ENCODE measurements at regions not wholly inside any gene's neighbourhood (a gene's known extent, or its start where the extent isn't known, plus 50 kb on each side); places are given as distances from the start of the nearest gene placed in this dataset.
"Not testable (repeated sequence)": the region's sequence is repeated elsewhere in the genome, so short reads cannot be mapped to it uniquely, and the experiment has no call there.

GRCh38 chr4:103499094-103499493 is 220.7 kb downstream of the TACR3 start:
- no peaks in the 10 kb centered on the region for H3K27me3 ChIP-seq (ENCODE audit: insufficient read depth, low read length)
- H3K9ac ChIP-seq (ENCODE audit: low read depth, low read length), result no peak overlapping the region
- H3K27ac ChIP-seq (ENCODE audit: low read depth, low read length), result no peak overlapping the region
- H3K36me3 ChIP-seq (ENCODE audit: insufficient read depth, low read length), result no peaks in the 10 kb centered on the region
- WGBS, result 100% methylated on average over 2 of the region's 2 CpGs
- H3K4me3 ChIP-seq (ENCODE audit: low read length), result no peak overlapping the region
- H3K9me3 ChIP-seq (ENCODE audit: insufficient read depth, low read depth, low read length), result no peaks in the 10 kb centered on the region
- H3K4me1 ChIP-seq (ENCODE audit: insufficient read depth, low read length), result no peaks in the 10 kb centered on the region

GRCh38 chr4:103498161-103499070 is 221.4 kb downstream of the TACR3 start:
- no peaks in the 10 kb centered on the region for H3K4me1 ChIP-seq (ENCODE audit: insufficient read depth, low read length)
- no peaks in the 10 kb centered on the region for H3K36me3 ChIP-seq (ENCODE audit: insufficient read depth, low read length)
- H3K9ac ChIP-seq (ENCODE audit: low read depth, low read length), result no peak overlapping the region
- H3K27me3 ChIP-seq (ENCODE audit: insufficient read depth, low read length), result no peaks in the 10 kb centered on the region
- no peak overlapping the region for H3K4me3 ChIP-seq (ENCODE audit: low read length)
- no peak overlapping the region for H3K27ac ChIP-seq (ENCODE audit: low read depth, low read length)
- 86% methylated on average over 8 of the region's 8 CpGs for WGBS
- no peaks in the 10 kb centered on the region for H3K9me3 ChIP-seq (ENCODE audit: insufficient read depth, low read depth, low read length)

GRCh38 chr4:103497692-103498091 is 222.1 kb downstream of the TACR3 start:
- Histone ChIP-seq H3K4me3 (ENCODE audit: low read length) (no peak overlapping the region), H3K9ac (ENCODE audit: low read depth, low read length) (no peak overlapping the region), H3K27me3 (ENCODE audit: insufficient read depth, low read length) (no peaks in the 10 kb centered on the region), H3K4me1 (ENCODE audit: insufficient read depth, low read length) (no peaks in the 10 kb centered on the region), H3K36me3 (ENCODE audit: insufficient read depth, low read length) (no peaks in the 10 kb centered on the region), H3K27ac (ENCODE audit: low read depth, low read length) (no peak overlapping the region), H3K9me3 (ENCODE audit: insufficient read depth, low read depth, low read length) (no peaks in the 10 kb centered on the region)
- WGBS, result 100% methylated on average over 1 of the region's 1 CpG

GRCh38 chr4:103496800-103497199 is 223.0 kb downstream of the TACR3 start:
- H3K4me1 ChIP-seq (ENCODE audit: insufficient read depth, low read length), result no peaks in the 10 kb centered on the region
- H3K27me3 ChIP-seq (ENCODE audit: insufficient read depth, low read length), result no peaks in the 10 kb centered on the region
- no peak overlapping the region for H3K4me3 ChIP-seq (ENCODE audit: low read length)
- H3K9ac ChIP-seq (ENCODE audit: low read depth, low read length), result no peak overlapping the region
- no peaks in the 10 kb centered on the region for H3K36me3 ChIP-seq (ENCODE audit: insufficient read depth, low read length)
- no peaks in the 10 kb centered on the region for H3K9me3 ChIP-seq (ENCODE audit: insufficient read depth, low read depth, low read length)
- WGBS, result 96% methylated on average over 5 of the region's 5 CpGs
- H3K27ac ChIP-seq (ENCODE audit: low read depth, low read length), result no peak overlapping the region

GRCh38 chr4:103493450-103494159 is 226.2 kb downstream of the TACR3 start:
- WGBS, result 94% methylated on average over 4 of the region's 4 CpGs
- Histone ChIP-seq H3K4me3 (ENCODE audit: low read length) (no peak overlapping the region), H3K27me3 (ENCODE audit: insufficient read depth, low read length) (no peaks in the 10 kb centered on the region), H3K9ac (ENCODE audit: low read depth, low read length) (no peak overlapping the region), H3K27ac (ENCODE audit: low read depth, low read length) (no peak overlapping the region), H3K9me3 (ENCODE audit: insufficient read depth, low read depth, low read length) (no peaks in the 10 kb centered on the region), H3K36me3 (ENCODE audit: insufficient read depth, low read length) (no peaks in the 10 kb centered on the region), H3K4me1 (ENCODE audit: insufficient read depth, low read length) (no peaks in the 10 kb centered on the region)

GRCh38 chr4:103485296-103485695 is 234.5 kb downstream of the TACR3 start:
- 91% methylated on average over 4 of the region's 4 CpGs for WGBS
- not testable (repeated sequence) for H3K9ac ChIP-seq (ENCODE audit: low read depth, low read length); H3K4me3 ChIP-seq (ENCODE audit: low read length); H3K4me1 ChIP-seq (ENCODE audit: insufficient read depth, low read length); H3K36me3 ChIP-seq (ENCODE audit: insufficient read depth, low read length); H3K27ac ChIP-seq (ENCODE audit: low read depth, low read length); H3K27me3 ChIP-seq (ENCODE audit: insufficient read depth, low read length); H3K9me3 ChIP-seq (ENCODE audit: insufficient read depth, low read depth, low read length)

GRCh38 chr4:103484521-103484920 is 235.3 kb downstream of the TACR3 start:
- H3K4me1 ChIP-seq (ENCODE audit: insufficient read depth, low read length), result no peaks in the 10 kb centered on the region
- H3K36me3 ChIP-seq (ENCODE audit: insufficient read depth, low read length), result no peaks in the 10 kb centered on the region
- H3K4me3 ChIP-seq (ENCODE audit: low read length), result no peak overlapping the region
- no peak overlapping the region for H3K9ac ChIP-seq (ENCODE audit: low read depth, low read length)
- H3K27me3 ChIP-seq (ENCODE audit: insufficient read depth, low read length), result no peaks in the 10 kb centered on the region
- no peak overlapping the region for H3K27ac ChIP-seq (ENCODE audit: low read depth, low read length)
- 95% methylated on average over 3 of the region's 3 CpGs for WGBS
- H3K9me3 ChIP-seq (ENCODE audit: insufficient read depth, low read depth, low read length), result no peaks in the 10 kb centered on the region

GRCh38 chr4:103482893-103483292 is 236.9 kb downstream of the TACR3 start:
- H3K36me3 ChIP-seq (ENCODE audit: insufficient read depth, low read length), result no peaks in the 10 kb centered on the region
- H3K9ac ChIP-seq (ENCODE audit: low read depth, low read length), result no peak overlapping the region
- 96% methylated on average over 2 of the region's 2 CpGs for WGBS
- no peak overlapping the region for H3K4me3 ChIP-seq (ENCODE audit: low read length)
- no peak overlapping the region for H3K27ac ChIP-seq (ENCODE audit: low read depth, low read length)
- H3K4me1 ChIP-seq (ENCODE audit: insufficient read depth, low read length), result peaks cover 6% of the 10 kb centered on the region
- H3K27me3 ChIP-seq (ENCODE audit: insufficient read depth, low read length), result no peaks in the 10 kb centered on the region
- no peaks in the 10 kb centered on the region for H3K9me3 ChIP-seq (ENCODE audit: insufficient read depth, low read depth, low read length)

- peaks cover 11% of the 10 kb centered on the region for H3K4me1 ChIP-seq (ENCODE audit: insufficient read depth, low read length)
- H3K4me3 ChIP-seq (ENCODE audit: low read length), result no peak overlapping the region
- no peak overlapping the region for H3K27ac ChIP-seq (ENCODE audit: low read depth, low read length)
Measured at GRCh38 chr4:103482471-103482870, 237.3 kb downstream of the TACR3 start.

GRCh38 chr4:103478734-103479133 is 241.1 kb downstream of the TACR3 start:
- WGBS, result 75% methylated on average over 1 of the region's 1 CpG
- H3K27ac ChIP-seq (ENCODE audit: low read depth, low read length), result no peak overlapping the region
- H3K9me3 ChIP-seq (ENCODE audit: insufficient read depth, low read depth, low read length), result no peaks in the 10 kb centered on the region
- no peaks in the 10 kb centered on the region for H3K27me3 ChIP-seq (ENCODE audit: insufficient read depth, low read length)
- no peak overlapping the region for H3K4me3 ChIP-seq (ENCODE audit: low read length)
- H3K36me3 ChIP-seq (ENCODE audit: insufficient read depth, low read length), result no peaks in the 10 kb centered on the region
- peaks cover 12% of the 10 kb centered on the region for H3K4me1 ChIP-seq (ENCODE audit: insufficient read depth, low read length)
- no peak overlapping the region for H3K9ac ChIP-seq (ENCODE audit: low read depth, low read length)

More at GRCh38 chr4:103482471-103482870, 237.3 kb downstream of the TACR3 start:
- no peak overlapping the region for H3K9ac ChIP-seq (ENCODE audit: low read depth, low read length)
- WGBS, result 94% methylated on average over 3 of the region's 3 CpGs
- no peaks in the 10 kb centered on the region for H3K36me3 ChIP-seq (ENCODE audit: insufficient read depth, low read length)
- H3K27me3 ChIP-seq (ENCODE audit: insufficient read depth, low read length), result no peaks in the 10 kb centered on the region
- no peaks in the 10 kb centered on the region for H3K9me3 ChIP-seq (ENCODE audit: insufficient read depth, low read depth, low read length)

GRCh38 chr4:103478210-103478609 is 241.6 kb downstream of the TACR3 start:
- Histone ChIP-seq H3K27ac (ENCODE audit: low read depth, low read length) (no peak overlapping the region), H3K9ac (ENCODE audit: low read depth, low read length) (no peak overlapping the region), H3K27me3 (ENCODE audit: insufficient read depth, low read length) (no peaks in the 10 kb centered on the region), H3K9me3 (ENCODE audit: insufficient read depth, low read depth, low read length) (no peaks in the 10 kb centered on the region), H3K4me1 (ENCODE audit: insufficient read depth, low read length) (peaks cover 12% of the 10 kb centered on the region), H3K36me3 (ENCODE audit: insufficient read depth, low read length) (no peaks in the 10 kb centered on the region), H3K4me3 (ENCODE audit: low read length) (no peak overlapping the region)
- no CpG with 5 or more reads among the region's 1 CpG for WGBS

Measured in HUES64 (cell line).